ENCODE measurements at regions not wholly inside any gene's neighbourhood (a gene's known extent, or its start where the extent isn't known, plus 50 kb on each side); places are given as distances from the start of the nearest gene placed in this dataset.

GRCh38 chr1:194171596-194171995 is 985.2 kb upstream of the B3GALT2 start:
- no peak for DNase-seq (ENCODE audit: low read depth in 2 of 2)

GRCh38 chr1:194167956-194168640 is 981.7 kb upstream of the B3GALT2 start:
- no peak for DNase-seq (ENCODE audit: low read depth in 2 of 2)

DNA sequence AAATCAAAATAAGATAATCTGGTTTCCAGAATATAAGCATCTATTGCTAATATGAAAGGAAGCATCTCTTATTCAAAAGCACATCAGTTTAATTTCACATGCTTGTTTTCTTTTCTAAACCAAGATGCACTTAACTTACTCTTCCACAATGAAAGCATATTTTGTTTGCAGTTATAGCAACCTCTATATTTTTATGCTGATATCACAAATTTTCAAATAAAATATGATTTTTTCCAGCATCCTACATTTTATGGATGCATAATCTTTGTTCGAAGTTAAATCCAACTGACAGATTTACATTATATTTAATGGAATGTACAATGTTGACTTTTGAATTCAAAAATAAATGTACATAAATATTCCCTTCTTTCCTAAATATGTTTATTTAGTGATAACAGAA is 978.3 kb upstream of the B3GALT2 start:
- no peak for DNase-seq (ENCODE audit: low read depth in 2 of 2)

DNA sequence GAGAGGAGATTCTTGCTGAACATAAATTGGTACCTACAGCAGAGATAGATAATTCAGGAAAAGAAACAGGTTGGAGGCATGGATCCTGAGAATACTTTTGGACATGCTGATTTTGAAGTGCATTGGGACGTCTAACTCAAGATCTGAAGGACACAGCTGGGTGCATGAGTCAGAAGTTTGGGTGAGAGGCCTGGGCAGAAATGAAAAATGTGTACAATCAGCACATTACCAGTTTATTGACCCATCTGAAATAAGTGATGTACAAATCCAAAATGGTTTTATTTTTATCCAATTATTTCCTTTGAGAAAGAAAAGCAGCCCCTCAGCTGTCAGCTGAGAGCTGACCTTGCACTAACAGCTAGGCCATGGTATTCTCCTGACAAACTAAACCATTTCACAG is 975.2 kb upstream of the B3GALT2 start:
- no peak for DNase-seq (ENCODE audit: low read depth in 2 of 2)

GRCh38 chr1:194159941-194160340 is 973.5 kb upstream of the B3GALT2 start:
- DNase-seq (ENCODE audit: low read depth in 2 of 2) = no peak

GRCh38 chr1:194155962-194156361 is 969.5 kb upstream of the B3GALT2 start:
- no peak for DNase-seq (ENCODE audit: low read depth in 2 of 2)

DNA sequence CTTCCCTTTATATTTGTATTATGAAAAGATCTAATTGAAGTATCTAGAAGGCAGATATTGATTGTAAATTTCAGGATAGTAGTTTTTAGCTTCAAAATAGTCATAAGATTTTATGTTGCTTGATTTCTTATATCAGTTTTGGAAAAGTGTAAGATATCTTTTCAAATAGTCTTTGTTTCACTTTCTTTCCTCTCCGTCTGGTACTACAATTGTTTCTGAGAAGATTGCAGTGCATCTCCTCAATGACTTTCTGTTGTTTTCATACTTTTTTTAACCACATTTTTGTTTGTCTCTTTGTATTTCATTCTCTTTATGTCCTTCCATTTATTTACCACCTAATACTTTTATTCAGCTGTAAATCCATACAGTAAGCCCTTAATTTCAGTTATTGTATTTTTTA is 964.6 kb upstream of the B3GALT2 start:
- DNase-seq (ENCODE audit: low read depth in 2 of 2) = no peak

GRCh38 chr1:194150242-194150641 is 963.8 kb upstream of the B3GALT2 start:
- DNase-seq (ENCODE audit: low read depth in 2 of 2) = no peak

- DNase-seq (ENCODE audit: low read depth in 2 of 2) = no peak
Observed at GRCh38 chr1:194133152-194133551, 946.7 kb upstream of the B3GALT2 start.

DNA sequence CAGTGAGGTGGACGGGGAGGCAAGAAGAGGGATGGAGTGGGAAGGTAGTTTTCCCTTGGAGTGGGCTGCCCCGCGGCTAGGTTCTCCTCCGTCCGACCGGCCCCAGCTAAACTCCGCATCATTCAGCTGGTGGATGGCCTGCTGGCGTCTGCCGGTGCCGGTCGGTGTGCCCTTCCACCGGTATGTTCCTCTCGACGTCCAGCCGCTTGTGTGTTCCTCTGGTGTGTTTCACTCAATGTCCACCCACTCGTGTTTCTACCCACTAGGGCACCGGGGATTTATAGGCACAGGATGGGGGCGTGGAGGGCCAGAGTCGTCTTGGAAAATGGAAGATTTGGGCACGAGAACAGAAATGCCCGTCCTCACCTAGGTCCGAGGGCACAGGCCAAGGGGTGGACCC is 931.7 kb upstream of the B3GALT2 start:
- DNase-seq (ENCODE audit: low read depth in 2 of 2) = no peak

- no peak for DNase-seq (ENCODE audit: low read depth in 2 of 2)
Observed at GRCh38 chr1:194117582-194117981, 931.2 kb upstream of the B3GALT2 start.

DNA sequence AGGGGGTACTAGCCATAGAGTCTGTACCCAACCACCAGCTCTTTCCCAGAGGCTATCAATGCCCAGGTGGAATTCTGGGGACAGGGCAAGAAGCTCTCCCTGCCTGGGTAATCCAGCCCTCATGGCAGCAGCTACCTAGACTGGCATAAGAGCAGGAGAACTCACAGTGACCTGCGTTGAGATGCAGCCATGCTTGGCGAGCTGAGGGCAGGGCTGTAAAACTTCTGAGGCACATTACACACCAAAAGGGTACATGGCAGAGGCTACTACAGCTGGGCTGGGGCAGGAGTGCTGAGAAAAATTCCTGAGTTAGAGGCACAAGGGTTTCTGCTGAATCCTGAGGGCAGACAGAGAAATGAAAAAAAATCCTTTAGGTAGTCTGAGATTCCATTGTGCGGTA is 927.9 kb upstream of the B3GALT2 start:
- DNase-seq (ENCODE audit: low read depth in 2 of 2) = no peak

- DNase-seq (ENCODE audit: low read depth in 2 of 2) = no peak
Observed at GRCh38 chr1:194105381-194105780, 919.0 kb upstream of the B3GALT2 start.

- no peak for DNase-seq (ENCODE audit: low read depth in 2 of 2)
Observed at GRCh38 chr1:194104247-194104844, 917.9 kb upstream of the B3GALT2 start.

GRCh38 chr1:194103516-194104246 is 917.3 kb upstream of the B3GALT2 start:
- no peak for DNase-seq (ENCODE audit: low read depth in 2 of 2)

DNA sequence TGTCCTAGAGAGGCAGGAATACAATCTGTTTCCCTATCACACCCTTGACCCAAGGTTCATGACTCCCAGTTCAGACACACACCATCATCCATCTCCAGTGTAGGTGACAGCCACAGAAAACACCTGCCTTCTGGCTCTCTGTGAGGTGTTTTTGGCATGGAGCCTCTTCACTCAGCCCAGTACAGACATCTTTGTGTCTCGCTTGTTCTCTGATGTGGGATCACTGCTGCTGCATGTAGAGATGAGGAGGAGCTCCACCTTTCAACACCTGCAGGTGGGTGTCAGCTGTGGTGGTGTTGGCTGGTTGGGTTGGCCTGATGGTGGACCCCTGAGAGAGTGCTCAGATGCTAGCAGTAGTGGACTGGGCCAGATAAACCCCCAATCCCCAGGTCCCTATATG is 916.7 kb upstream of the B3GALT2 start:
- no peak for DNase-seq (ENCODE audit: low read depth in 2 of 2)

GRCh38 chr1:194102607-194103006 is 916.2 kb upstream of the B3GALT2 start:
- no peak for DNase-seq (ENCODE audit: low read depth in 2 of 2)

- DNase-seq (ENCODE audit: low read depth in 2 of 2) = no peak
Observed at GRCh38 chr1:194084755-194085154, 898.3 kb upstream of the B3GALT2 start.

GRCh38 chr1:194081444-194081843 is 895.0 kb upstream of the B3GALT2 start:
- no peak for DNase-seq (ENCODE audit: low read depth in 2 of 2)

DNA sequence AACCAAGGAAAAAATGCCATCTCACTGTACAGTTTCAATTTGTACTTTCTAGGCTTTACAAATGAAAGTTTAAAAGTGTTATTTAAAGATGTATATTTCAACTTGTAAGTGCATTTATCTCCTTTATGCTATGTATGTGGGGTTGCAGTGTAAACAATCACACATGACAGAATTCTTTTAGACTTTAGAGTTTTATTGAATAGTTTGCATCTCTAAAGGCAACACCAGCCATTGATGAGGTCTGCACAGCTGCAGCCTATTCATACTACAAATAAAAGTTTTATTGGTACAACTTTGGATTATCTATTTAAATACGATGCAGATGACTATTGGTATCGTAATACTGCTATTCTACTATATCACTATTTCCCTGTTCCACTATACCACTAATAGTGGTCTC is 894.4 kb upstream of the B3GALT2 start:
- no peak for DNase-seq (ENCODE audit: low read depth in 2 of 2)

GRCh38 chr1:194078765-194079164 is 892.4 kb upstream of the B3GALT2 start:
- no peak for DNase-seq (ENCODE audit: low read depth in 2 of 2)

- no peak for DNase-seq (ENCODE audit: low read depth in 2 of 2)
Observed at GRCh38 chr1:194076646-194077045, 890.2 kb upstream of the B3GALT2 start.

DNA sequence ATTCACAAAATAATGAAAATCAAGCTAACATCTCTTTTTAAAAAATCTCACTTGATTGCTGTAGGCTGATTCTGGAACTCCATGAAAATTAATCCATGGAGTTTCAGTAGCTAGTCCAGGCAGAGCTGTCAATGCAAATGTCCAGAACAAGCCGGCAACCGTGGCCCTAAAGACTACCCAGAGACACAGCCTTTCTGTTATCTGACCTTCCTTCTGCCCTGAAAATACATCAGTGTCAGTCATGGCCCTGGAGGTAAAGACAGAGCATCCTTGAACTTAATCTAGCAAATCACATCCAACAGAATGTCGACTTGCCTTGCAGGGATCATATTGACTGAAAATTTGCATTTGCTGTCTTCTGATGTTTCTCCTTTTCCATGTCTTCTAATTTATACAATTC is 887.4 kb upstream of the B3GALT2 start:
- no peak for DNase-seq (ENCODE audit: low read depth in 2 of 2)

All from stimulated activated CD4-positive, alpha-beta T cell treated with anti-CD3 and anti-CD28 coated beads, Interleukin-15, amount 100 ng/mL, for 48 hours (primary cell).